PFSK-1 (cell line): ENCODE measurements at regions not wholly inside any gene's neighbourhood (a gene's known extent, or its start where the extent isn't known, plus 50 kb on each side); places are given as distances from the start of the nearest gene placed in this dataset.

Source experiments
- FOXP2 ChIP-seq: optimal IDR thresholded peaks from 2 replicates; pipeline ENCODE3; 2011; ENCODE audit warnings: borderline replicate concordance, control low read depth, inconsistent platforms; ENCODE audit not compliant: insufficient read depth; ENCODE audit errors: extremely low read length, extremely low read depth
- POLR2AphosphoS5 ChIP-seq: IDR thresholded peaks from 2 replicates; pipeline ENCODE4 v1.6.1; 2012; ENCODE audit warnings: low read depth, mild to moderate bottlenecking, control low read depth, low read length, moderate library complexity
- SIN3A ChIP-seq: IDR thresholded peaks from 2 replicates; pipeline ENCODE4 v1.6.1; 2012; ENCODE audit warnings: mild to moderate bottlenecking, low read length, moderate library complexity, borderline replicate concordance; ENCODE audit not compliant: insufficient read depth
- TAF1 ChIP-seq: IDR thresholded peaks from 2 replicates; pipeline ENCODE4 v1.6.1; 2012; ENCODE audit warnings: low read length, control low read depth, borderline replicate concordance; ENCODE audit not compliant: insufficient read depth
- TF ChIP-seq, protein P1 (sequence below), 2 experiments: IDR thresholded peaks; 2 replicates each; pipeline versions ENCODE4 v1.6.1 to v1.8.0; 2011 to 2012; ENCODE audit warnings: low read depth in 2 of 2, low read length in 2 of 2, control low read depth in 1 of 2, inconsistent platforms in 1 of 2, mild to moderate bottlenecking in 1 of 2, moderate library complexity in 1 of 2; ENCODE audit not compliant: insufficient read depth in 1 of 2

DNA sequence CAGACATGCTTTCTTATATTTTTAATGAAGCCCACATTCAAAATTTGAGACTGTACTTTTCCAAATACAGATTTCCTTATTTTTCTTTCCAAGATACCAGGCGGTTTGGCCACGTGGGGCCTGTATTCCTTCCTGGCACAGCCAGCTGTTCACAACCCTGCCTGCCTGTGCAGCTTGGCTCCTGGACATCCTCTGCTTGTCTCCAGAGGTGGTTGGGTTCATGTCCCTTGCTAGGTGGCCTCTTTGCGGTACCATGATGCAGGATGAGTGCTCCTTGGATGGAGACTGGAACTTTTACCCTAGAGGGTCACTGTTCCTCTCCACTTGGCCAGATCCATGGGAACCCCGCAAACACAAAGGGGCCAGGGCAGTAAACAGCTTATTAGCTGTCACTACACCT lies 297.5 kb upstream of the MSX2 start:
- TF ChIP-seq, protein P1, sequence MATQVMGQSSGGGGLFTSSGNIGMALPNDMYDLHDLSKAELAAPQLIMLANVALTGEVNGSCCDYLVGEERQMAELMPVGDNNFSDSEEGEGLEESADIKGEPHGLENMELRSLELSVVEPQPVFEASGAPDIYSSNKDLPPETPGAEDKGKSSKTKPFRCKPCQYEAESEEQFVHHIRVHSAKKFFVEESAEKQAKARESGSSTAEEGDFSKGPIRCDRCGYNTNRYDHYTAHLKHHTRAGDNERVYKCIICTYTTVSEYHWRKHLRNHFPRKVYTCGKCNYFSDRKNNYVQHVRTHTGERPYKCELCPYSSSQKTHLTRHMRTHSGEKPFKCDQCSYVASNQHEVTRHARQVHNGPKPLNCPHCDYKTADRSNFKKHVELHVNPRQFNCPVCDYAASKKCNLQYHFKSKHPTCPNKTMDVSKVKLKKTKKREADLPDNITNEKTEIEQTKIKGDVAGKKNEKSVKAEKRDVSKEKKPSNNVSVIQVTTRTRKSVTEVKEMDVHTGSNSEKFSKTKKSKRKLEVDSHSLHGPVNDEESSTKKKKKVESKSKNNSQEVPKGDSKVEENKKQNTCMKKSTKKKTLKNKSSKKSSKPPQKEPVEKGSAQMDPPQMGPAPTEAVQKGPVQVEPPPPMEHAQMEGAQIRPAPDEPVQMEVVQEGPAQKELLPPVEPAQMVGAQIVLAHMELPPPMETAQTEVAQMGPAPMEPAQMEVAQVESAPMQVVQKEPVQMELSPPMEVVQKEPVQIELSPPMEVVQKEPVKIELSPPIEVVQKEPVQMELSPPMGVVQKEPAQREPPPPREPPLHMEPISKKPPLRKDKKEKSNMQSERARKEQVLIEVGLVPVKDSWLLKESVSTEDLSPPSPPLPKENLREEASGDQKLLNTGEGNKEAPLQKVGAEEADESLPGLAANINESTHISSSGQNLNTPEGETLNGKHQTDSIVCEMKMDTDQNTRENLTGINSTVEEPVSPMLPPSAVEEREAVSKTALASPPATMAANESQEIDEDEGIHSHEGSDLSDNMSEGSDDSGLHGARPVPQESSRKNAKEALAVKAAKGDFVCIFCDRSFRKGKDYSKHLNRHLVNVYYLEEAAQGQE (IDR thresholded peaks at IDR 0.05; ENCODE audit: insufficient read depth in 1 of 2, low read depth in 2 of 2, low read length in 2 of 2), result no peak
- TF ChIP-seq SIN3A, result no peak
- no peak for TF ChIP-seq POLR2AphosphoS5
- no peak for TF ChIP-seq FOXP2
- no peak for TF ChIP-seq TAF1

DNA sequence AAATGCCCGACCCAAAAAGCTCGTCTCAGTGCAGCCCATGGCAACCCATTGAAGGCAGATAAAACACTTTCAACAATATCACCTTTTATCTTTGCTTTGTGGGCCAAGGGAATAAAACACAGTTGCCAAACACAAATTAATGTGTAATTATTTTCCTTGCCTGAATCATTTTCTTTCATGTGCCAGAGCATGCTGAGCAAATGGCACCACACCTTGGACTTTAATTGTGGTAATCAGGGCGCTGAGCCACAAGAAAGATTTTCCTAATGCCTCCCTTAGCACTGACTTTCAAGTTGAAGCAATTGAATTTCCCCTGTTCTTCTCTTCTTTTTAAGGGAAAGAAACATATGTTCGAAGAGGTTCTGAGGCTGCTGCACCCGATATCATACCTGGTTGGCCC lies 297.1 kb upstream of the MSX2 start:
- TF ChIP-seq SIN3A (no peak), TAF1 (no peak), POLR2AphosphoS5 (no peak), FOXP2 (no peak)
- TF ChIP-seq, protein P1 (IDR thresholded peaks at IDR 0.05; ENCODE audit: insufficient read depth in 1 of 2, low read depth in 2 of 2, low read length in 2 of 2), result no peak

DNA sequence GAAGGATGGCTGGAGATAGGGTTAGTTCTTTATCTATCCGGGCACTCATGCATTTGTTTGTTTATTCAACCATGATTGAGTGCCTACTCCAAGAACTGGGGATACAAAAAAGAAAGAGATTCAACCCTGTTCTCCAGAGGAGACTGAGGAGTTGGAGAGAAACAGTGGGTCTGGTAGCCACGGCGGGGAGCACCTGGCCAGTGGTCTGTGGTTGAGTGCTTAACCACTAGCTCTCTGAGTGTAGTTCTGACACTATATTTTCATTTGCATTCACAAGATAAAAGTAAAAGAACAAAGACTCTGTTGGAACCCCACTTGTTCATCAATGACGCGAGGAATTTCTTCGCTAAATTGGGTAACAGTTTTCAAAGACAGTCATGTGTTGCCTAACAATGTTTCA lies 295.5 kb upstream of the MSX2 start:
- TF ChIP-seq FOXP2 (no peak), TAF1 (no peak), SIN3A (no peak), POLR2AphosphoS5 (no peak)
- TF ChIP-seq, protein P1 (IDR thresholded peaks at IDR 0.05; ENCODE audit: insufficient read depth in 1 of 2, low read depth in 2 of 2, low read length in 2 of 2), result no peak

DNA sequence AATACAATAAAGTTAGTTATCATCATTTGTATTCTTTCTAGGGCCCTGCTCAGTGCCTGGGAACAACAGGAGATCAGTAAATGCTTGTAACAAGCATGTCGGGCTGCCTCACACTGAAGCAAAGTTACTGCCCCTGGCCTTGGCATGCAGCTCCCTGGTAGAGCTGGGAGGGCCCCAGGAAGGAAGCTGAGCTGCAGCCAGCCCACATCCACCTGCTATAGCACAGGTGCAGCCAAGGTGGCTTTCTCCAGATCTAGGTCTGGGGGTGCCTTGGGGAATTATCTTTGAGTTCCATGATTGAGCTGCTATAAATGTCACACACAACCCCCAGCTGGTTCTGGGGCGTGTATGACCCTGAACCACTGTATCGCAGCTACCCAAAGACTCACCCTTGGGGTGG lies 293.4 kb upstream of the MSX2 start:
- TF ChIP-seq SIN3A (no peak), FOXP2 (no peak), POLR2AphosphoS5 (no peak), TAF1 (no peak)
- TF ChIP-seq, protein P1 (IDR thresholded peaks at IDR 0.05; ENCODE audit: insufficient read depth in 1 of 2, low read depth in 2 of 2, low read length in 2 of 2), result no peak

GRCh38 chr5:174431504-174431903 lies 292.9 kb upstream of the MSX2 start:
- TF ChIP-seq POLR2AphosphoS5 (no peak), FOXP2 (no peak), SIN3A (no peak)
- TF ChIP-seq, protein P1 (IDR thresholded peaks at IDR 0.05; ENCODE audit: insufficient read depth in 1 of 2, low read depth in 2 of 2, low read length in 2 of 2), result no peak
